GM13976 (cell line): ENCODE measurements at regions not wholly inside any gene's neighbourhood (a gene's known extent, or its start where the extent isn't known, plus 50 kb on each side); places are given as distances from the start of the nearest gene placed in this dataset.

ENCODE experiments used
- DNase-seq: peaks from one replicate; pipeline ENCODE4 v3.0.0; 2012; ENCODE audit warnings: low spot score
- CTCF ChIP-seq: IDR thresholded peaks from 2 replicates; pipeline ENCODE4 v1.5.1; 2012; ENCODE audit warnings: borderline replicate concordance, mild to moderate bottlenecking; ENCODE audit not compliant: insufficient read depth; ENCODE audit errors: extremely low read depth, missing control alignments, control extremely low read depth
- in situ Hi-C: fragments of 300-500 bp; cut with MboI; formaldehyde crosslinking; loops from one replicate; pipeline ENCODE4 v1.12.0; 2022; ENCODE audit warnings: low sequenced_read_pairs, mixed read lengths, inconsistent platforms; ENCODE audit not compliant: unreplicated experiment

- no peak for TF ChIP-seq CTCF
- in situ Hi-C loops: no loop called here
- no peak for DNase-seq
Observed at GRCh38 chr17:71392715-71393567, 727.9 kb upstream of the SOX9 start.

- no peak for DNase-seq
- in situ Hi-C loops: no loop called here
Observed at GRCh38 chr17:71395901-71396300, 724.9 kb upstream of the SOX9 start.

GRCh38 chr17:71396711-71397110 lies 724.1 kb upstream of the SOX9 start:
- in situ Hi-C loops: no loop called here
- TF ChIP-seq CTCF: no peak
- no peak for DNase-seq

More at GRCh38 chr17:71395901-71396300, 724.9 kb upstream of the SOX9 start:
- TF ChIP-seq CTCF: no peak

- no peak for TF ChIP-seq CTCF
- in situ Hi-C loops: no loop called here
- no peak for DNase-seq
Observed at GRCh38 chr17:71398025-71398424, 722.8 kb upstream of the SOX9 start.

GRCh38 chr17:71398800-71399219 lies 722.0 kb upstream of the SOX9 start:
- TF ChIP-seq CTCF: no peak
- in situ Hi-C loops: no loop called here
- no peak for DNase-seq

GRCh38 chr17:71399221-71399620 lies 721.6 kb upstream of the SOX9 start:
- in situ Hi-C loops: no loop called here
- DNase-seq: no peak

More at GRCh38 chr17:71399221-71399620, 721.6 kb upstream of the SOX9 start:
- no peak for TF ChIP-seq CTCF
